T-helper 2 cell treated with Interferon-gamma antibody and Interleukin-4, amounts not matched to agents 100 ng/mL and 5 ng/mL, for 36 hours (primary cell): ENCODE measurements at regions not wholly inside any gene's neighbourhood (a gene's known extent, or its start where the extent isn't known, plus 50 kb on each side); places are given as distances from the start of the nearest gene placed in this dataset.
"Not testable (repeated sequence)": the region's sequence is repeated elsewhere in the genome, so short reads cannot be mapped to it uniquely, and the experiment has no call there.

ENCODE experiments used
- intact Hi-C: fragments of 100-400 bp; cut with micrococcal nuclease; formaldehyde crosslinking; loops from one replicate; pipeline ENCODE4 v1.15.1; 2023

GRCh38 chr12:105481392-105482300, 151.2 kb downstream of the C12orf75 start:
- intact Hi-C loops, result no loop called here

- intact Hi-C loops, result no loop called here
These were observed 152.5 kb downstream of the C12orf75 start for GRCh38 chr12:105482951-105483350.

- intact Hi-C loops, result no loop called here
These were observed 153.2 kb downstream of the C12orf75 start for GRCh38 chr12:105483691-105484090.

- intact Hi-C loops, result no loop called here
These were observed 154.9 kb downstream of the C12orf75 start for GRCh38 chr12:105485321-105485910.

- intact Hi-C loops, result no loop called here
These were observed 155.4 kb downstream of the C12orf75 start for GRCh38 chr12:105485921-105486320.

- intact Hi-C loops, result no loop called here
These were observed 157.5 kb downstream of the C12orf75 start for GRCh38 chr12:105487963-105488362.

GRCh38 chr12:105492591-105493545, 162.4 kb downstream of the C12orf75 start:
- intact Hi-C loops, result no loop called here

GRCh38 chr12:105499205-105499604, 168.7 kb downstream of the C12orf75 start:
- intact Hi-C loops, result no loop called here

GRCh38 chr12:105500676-105501075, 170.2 kb downstream of the C12orf75 start:
- intact Hi-C loops, result not testable (repeated sequence)

GRCh38 chr12:105502426-105502930, 172.0 kb downstream of the C12orf75 start:
- intact Hi-C loops, result no loop called here

- intact Hi-C loops, result no loop called here
These were observed 173.1 kb downstream of the C12orf75 start for GRCh38 chr12:105503619-105504018.

- intact Hi-C loops, result no loop called here
These were observed 173.8 kb downstream of the C12orf75 start for GRCh38 chr12:105504286-105504685.

- intact Hi-C loops, result no loop called here
These were observed 176.3 kb downstream of the C12orf75 start for GRCh38 chr12:105506678-105507310.

- intact Hi-C loops, result no loop called here
These were observed 177.0 kb downstream of the C12orf75 start for GRCh38 chr12:105507311-105508038.

- intact Hi-C loops, result no loop called here
These were observed 177.6 kb downstream of the C12orf75 start for GRCh38 chr12:105508096-105508495.

GRCh38 chr12:105510526-105510925, 180.0 kb downstream of the C12orf75 start:
- intact Hi-C loops, result no loop called here

- intact Hi-C loops, result not testable (repeated sequence)
These were observed 182.4 kb downstream of the C12orf75 start for GRCh38 chr12:105512861-105513260.

GRCh38 chr12:105522166-105522825, 191.8 kb downstream of the C12orf75 start:
- intact Hi-C loops, result no loop called here

GRCh38 chr12:105523164-105524057, 192.9 kb downstream of the C12orf75 start:
- intact Hi-C loops, result no loop called here
